ENCODE measurements at regions not wholly inside any gene's neighbourhood (a gene's known extent, or its start where the extent isn't known, plus 50 kb on each side); places are given as distances from the start of the nearest gene placed in this dataset.

DNA sequence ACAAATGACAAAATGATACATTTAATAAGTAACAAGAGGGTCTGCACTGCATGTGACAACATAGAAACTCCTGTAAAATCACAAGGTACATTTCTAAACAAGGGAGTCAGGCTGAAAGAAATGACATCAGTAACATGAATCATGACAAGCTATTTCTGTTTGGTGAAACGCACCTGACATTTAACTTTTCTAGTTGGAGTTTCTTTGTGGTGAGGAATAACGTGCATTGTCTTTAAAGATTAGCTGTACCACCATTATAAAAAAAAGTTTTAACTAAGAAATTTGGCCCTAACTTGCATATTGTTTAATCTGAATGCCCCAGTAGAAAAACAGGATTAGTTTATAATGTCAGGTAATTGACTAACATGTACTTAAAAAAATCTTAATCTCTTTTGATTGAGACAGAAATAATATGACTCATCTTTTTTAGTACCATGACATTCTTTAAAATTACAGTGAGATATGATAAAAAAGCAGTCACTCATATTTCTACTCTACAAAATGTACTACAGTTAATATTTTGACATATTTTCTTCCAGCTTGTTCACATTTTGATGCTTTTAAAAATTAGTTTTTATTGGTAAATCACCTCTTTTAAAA lies 418.2 kb downstream of the KLF12 start:
- TF ChIP-seq YY1 (IDR thresholded peaks at IDR 0.05; ENCODE audit: insufficient read depth, insufficient read length) (no peak), SUZ12 (IDR thresholded peaks at IDR 0.05; ENCODE audit: extremely low read depth, insufficient read depth, insufficient read length) (no peak), ZNF274 (IDR thresholded peaks at IDR 0.05; ENCODE audit: low read depth, low read length) (no peak)
